Skeletal muscle cell (primary cell): ENCODE measurements at regions not wholly inside any gene's neighbourhood (a gene's known extent, or its start where the extent isn't known, plus 50 kb on each side); places are given as distances from the start of the nearest gene placed in this dataset.

Experiments
- DNase-seq: peaks from one replicate; pipeline ENCODE4 v3.0.0-alpha.2; 2010; ENCODE audit warnings: low read depth
- H3K4me3 ChIP-seq: 2 replicates; pipeline ENCODE4 v1.5.1; 2011; ENCODE audit warnings: low read depth, mild to moderate bottlenecking, control low read depth, low read length, moderate library complexity

- no peak for DNase-seq
- H3K4me3 ChIP-seq = no peak overlapping the region
These were observed 393.4 kb downstream of the MID1IP1 start for GRCh38 chrX:39194673-39195072.

- H3K4me3 ChIP-seq = no peak overlapping the region
- DNase-seq = no peak
These were observed 393.9 kb downstream of the MID1IP1 start for GRCh38 chrX:39195156-39195555.

- H3K4me3 ChIP-seq = no peak overlapping the region
- peak; percentile 40 for DNase-seq
These were observed 395.2 kb downstream of the MID1IP1 start for GRCh38 chrX:39196192-39197102.

- no peak for DNase-seq
- no peak overlapping the region for H3K4me3 ChIP-seq
These were observed 398.2 kb downstream of the MID1IP1 start for GRCh38 chrX:39199429-39199828.

GRCh38 chrX:39201305-39201990 is 400.2 kb downstream of the MID1IP1 start:
- no peak for DNase-seq
- no peak overlapping the region for H3K4me3 ChIP-seq

GRCh38 chrX:39202641-39203040 is 401.4 kb downstream of the MID1IP1 start:
- no peak for DNase-seq

DNA sequence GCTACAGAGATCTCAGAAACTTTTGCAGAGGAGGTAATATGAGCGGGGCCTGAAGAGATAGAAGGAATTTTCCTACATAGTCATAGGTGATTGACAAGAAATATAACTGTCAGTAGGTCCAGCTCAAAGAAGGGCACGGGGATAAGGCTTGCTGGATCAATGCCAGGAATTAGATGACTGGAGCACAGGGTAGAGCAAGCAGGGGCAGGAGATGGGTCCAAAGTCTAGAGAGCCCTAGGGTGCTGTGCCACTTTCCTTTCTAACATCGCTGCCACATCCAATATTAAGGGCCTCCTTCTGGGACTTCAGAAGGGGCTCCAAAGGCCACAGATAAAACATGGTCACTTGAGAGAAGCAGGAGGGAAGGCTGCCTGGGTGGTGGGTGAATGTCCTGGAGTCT is 402.2 kb downstream of the MID1IP1 start:
- DNase-seq = no peak

More at GRCh38 chrX:39202641-39203040, 401.4 kb downstream of the MID1IP1 start:
- no peak overlapping the region for H3K4me3 ChIP-seq

DNA sequence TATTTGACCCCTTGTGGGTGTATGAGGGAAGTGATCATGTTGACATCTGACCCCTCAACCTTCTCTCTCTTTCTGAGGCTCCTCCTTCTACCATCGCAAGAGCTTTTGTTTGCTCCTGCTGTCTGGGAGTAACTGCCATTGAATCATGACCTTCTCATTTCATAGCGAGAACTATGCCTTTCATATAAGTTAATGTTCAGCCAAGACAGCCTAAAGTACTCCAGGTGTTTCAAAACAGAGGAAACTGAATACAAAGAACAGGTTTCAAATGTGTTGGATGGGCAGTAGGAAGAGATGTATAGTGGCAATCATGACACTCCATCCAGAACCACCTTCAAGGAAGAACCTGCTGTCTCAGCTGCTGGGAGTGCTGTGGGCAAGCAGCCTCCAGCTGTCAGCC is 403.1 kb downstream of the MID1IP1 start:
- no peak for DNase-seq
- no peak overlapping the region for H3K4me3 ChIP-seq

More for the DNA sequence above, 402.2 kb downstream of the MID1IP1 start:
- H3K4me3 ChIP-seq = no peak overlapping the region

GRCh38 chrX:39204945-39205344 is 403.7 kb downstream of the MID1IP1 start:
- no peak overlapping the region for H3K4me3 ChIP-seq
- no peak for DNase-seq

DNA sequence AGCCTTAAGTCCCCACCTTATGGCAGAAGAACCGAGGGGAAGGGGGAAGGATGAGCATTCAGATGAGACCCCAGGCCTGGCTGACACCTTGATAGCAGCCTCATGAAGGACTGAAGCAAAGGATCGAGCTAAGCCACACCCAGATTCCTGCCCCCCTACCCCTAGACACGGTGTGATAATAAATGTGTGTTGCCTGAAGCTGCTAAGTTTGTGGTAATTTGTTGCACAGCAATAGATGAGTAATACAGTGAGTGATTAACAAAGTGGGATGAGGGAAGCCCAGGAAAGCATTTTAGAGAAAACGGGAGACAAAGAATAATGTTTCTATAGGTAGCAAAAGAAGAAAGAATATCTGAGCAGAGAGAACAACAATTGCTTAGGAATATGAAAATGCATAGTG is 404.2 kb downstream of the MID1IP1 start:
- no peak overlapping the region for H3K4me3 ChIP-seq
- no peak for DNase-seq

- no peak for DNase-seq
- H3K4me3 ChIP-seq = no peak overlapping the region
These were observed 405.3 kb downstream of the MID1IP1 start for GRCh38 chrX:39206399-39207145.

DNA sequence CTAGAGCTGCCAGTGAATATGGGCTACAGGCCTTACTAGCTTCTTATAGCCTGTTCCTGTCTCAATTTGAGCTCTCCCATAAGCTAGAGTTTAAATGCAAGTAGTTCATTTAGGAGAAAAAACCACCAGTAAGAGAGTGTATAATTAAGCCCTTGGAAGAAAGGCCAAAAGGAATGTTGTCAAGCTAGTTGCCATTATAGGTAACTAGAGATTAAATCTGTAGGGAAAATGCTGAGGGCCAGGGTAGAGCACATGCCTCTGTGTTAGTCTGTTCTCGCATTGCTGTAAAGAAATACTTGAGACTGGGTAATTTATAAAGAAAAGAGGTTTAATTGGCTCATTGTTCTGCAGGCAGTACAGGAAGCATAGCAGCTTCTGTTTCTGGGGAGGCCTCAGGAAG is 410.2 kb downstream of the MID1IP1 start:
- DNase-seq = no peak
- no peak overlapping the region for H3K4me3 ChIP-seq

DNA sequence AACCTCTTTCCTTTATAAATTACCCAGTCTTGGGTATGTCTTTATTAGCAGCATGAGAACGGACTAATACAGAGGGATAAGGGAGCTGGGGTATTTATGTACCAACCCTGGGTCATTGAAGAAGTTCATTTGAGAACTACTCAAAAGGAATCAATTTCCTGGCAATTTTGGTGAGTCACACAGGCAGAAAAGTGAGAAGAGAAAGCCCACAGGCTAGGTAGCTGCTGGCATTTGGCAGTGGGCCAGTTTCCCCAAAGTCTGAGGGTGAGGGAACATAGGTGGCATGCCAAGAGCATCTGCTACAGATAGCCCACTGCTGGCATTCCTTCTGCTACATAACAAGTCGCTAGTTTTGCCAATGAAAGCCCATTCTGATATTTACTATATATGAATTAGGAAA is 411.2 kb downstream of the MID1IP1 start:
- H3K4me3 ChIP-seq = no peak overlapping the region
- no peak for DNase-seq

GRCh38 chrX:39214387-39215126 is 413.3 kb downstream of the MID1IP1 start:
- no peak overlapping the region for H3K4me3 ChIP-seq
- no peak for DNase-seq

GRCh38 chrX:39220952-39221351 is 419.7 kb downstream of the MID1IP1 start:
- no peak for DNase-seq
- H3K4me3 ChIP-seq = no peak overlapping the region

DNA sequence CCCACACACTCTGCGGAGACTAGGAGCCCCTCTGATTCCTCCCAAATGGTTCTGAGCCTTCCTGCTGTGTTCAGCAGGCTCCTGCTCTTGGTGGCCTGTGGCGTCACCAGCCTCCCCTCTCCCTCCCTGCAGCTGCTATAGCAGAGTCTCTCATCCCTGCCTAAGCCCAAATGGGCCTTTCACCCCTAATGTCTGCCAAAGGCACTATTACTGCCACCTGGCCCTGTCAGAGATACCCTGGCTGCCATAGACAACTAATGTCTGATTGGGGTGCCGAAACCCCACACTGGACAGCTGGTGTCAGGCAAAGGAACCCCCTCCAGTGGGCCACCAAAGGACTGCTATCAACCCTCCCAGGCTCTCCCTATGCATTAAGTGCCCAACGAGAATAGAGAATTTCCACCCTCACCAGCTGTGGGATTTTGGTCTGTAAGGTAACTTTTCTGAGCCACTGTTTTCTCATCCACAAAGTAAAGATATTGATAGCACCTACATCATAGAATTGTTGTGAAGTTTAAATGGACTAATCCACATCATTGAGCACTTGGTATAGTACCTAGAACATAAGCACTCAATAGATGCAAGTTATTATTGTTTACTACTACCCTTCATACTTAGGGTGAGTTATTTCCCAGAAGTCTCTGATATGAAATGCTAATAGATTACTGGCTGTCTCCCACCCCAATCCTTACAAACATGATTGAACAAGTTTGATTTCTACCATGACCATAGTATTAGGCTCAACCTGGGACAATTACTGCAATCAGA is 421.3 kb downstream of the MID1IP1 start:
- H3K4me3 ChIP-seq = no peak overlapping the region
- DNase-seq = no peak

GRCh38 chrX:39226251-39226650 is 425.0 kb downstream of the MID1IP1 start:
- DNase-seq = no peak
- no peak overlapping the region for H3K4me3 ChIP-seq

GRCh38 chrX:39227371-39227770 is 426.1 kb downstream of the MID1IP1 start:
- no peak overlapping the region for H3K4me3 ChIP-seq
- DNase-seq = no peak

- no peak overlapping the region for H3K4me3 ChIP-seq
- DNase-seq = no peak
These were observed 436.7 kb downstream of the MID1IP1 start for GRCh38 chrX:39238006-39238405.
